GM13976 (cell line): ENCODE measurements at regions not wholly inside any gene's neighbourhood (a gene's known extent, or its start where the extent isn't known, plus 50 kb on each side); places are given as distances from the start of the nearest gene placed in this dataset.

Experiments used
- DNase-seq: peaks from one replicate; pipeline ENCODE4 v3.0.0; 2012; ENCODE audit warnings: low spot score
- CTCF ChIP-seq: IDR thresholded peaks from 2 replicates; pipeline ENCODE4 v1.5.1; 2012; ENCODE audit warnings: borderline replicate concordance, mild to moderate bottlenecking; ENCODE audit not compliant: insufficient read depth; ENCODE audit errors: extremely low read depth, missing control alignments, control extremely low read depth
- in situ Hi-C: fragments of 300-500 bp; cut with MboI; formaldehyde crosslinking; loops from one replicate; pipeline ENCODE4 v1.12.0; 2022; ENCODE audit warnings: low sequenced_read_pairs, mixed read lengths, inconsistent platforms; ENCODE audit not compliant: unreplicated experiment

DNA sequence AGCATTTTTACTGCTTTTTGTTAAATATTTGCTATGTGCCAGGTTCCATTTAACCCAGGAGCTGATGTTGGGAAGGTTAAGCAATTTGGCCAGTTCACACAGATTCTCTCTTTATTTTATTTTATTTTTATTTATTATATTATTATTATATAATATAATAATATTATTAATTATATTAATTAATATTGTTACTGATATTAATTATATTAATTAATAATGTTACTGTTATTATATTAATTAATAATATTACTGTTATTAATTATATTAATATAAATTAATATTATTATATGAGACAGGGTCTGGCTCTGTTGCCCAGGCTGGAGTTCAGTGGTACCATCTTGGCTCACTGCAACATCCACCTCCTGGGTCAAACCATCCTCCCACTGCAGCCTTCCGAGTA, 593.0 kb upstream of the SGCD start:
- no peak for TF ChIP-seq CTCF
- DNase-seq, result no peak
- in situ Hi-C loops, result no loop called here

DNA sequence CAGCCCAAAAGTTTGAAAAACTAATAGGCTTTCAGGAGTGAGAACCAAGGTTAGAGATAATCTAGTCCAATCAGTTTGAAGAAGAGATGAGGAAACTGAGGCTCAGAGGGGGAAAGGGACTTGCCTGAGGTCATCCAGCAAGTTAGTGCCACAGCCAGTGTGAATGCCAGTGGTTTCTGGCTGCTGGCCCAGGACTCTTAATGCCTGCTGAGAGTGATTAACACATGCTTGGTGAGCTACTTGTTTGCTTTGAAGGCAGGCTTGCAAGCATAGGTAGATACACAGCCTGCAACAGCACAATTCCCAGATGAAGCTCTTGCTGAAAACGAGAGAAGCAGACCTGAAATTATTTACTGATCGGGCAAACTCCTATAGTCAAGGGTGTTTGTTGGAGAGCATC, 591.6 kb upstream of the SGCD start:
- no peak for TF ChIP-seq CTCF
- in situ Hi-C loops, result no loop called here
- no peak for DNase-seq

GRCh38 chr5:155738616-155739015, 588.3 kb upstream of the SGCD start:
- no peak for DNase-seq
- in situ Hi-C loops, result no loop called here
- TF ChIP-seq CTCF, result no peak

DNA sequence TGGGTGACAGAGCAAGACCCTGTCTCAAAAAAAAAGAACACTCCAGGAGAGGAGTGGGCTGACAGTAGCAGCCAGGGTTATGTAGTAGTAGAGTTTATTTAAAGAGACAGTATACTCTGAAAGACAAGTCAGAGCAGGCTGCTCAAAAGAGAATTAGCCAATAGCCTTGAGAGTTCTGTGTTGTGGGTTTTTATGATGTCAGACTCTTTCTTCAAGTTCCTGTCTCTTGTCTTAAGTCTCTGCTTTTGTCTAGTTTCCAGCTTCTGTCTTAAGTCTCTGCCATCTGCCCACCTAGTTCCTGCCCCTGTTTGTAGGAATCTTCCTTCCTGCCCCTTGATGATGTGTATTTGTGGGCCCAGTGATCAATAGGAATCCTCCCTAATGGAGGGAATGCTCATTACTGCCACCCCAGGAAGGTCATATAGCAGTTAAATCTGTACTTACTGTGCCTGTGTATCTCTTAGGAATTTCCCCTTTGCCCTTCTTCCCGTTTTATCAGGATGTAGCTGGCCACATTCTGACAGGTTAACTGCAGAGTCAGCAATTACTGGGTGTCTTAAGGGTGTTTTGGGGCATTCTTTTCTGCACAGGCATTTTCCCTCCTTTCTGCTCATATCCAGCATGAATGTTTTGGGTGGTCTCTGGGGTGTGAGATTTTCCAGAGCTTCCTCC, 580.5 kb upstream of the SGCD start:
- DNase-seq, result no peak
- in situ Hi-C loops, result no loop called here

DNA sequence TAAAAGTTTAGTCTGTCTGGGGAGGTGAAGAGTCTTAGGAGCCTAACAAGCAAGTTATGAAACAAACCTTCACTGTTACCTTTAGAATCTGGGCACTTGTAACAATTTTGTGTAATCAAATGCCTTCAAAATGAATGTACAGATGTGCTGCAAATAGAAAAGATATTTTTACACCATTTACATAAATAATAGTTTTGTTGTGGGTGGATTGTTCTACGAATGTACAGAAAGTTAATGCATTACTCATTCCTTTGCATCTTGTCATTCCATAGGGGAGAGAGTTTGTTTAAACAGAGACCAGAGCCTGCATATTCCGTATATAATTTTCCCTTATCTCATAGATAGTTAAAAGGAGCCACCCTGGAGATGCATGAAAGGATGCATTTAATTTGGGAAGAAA, 576.9 kb upstream of the SGCD start:
- TF ChIP-seq CTCF, result no peak
- no peak for DNase-seq
- in situ Hi-C loops, result no loop called here

More for the DNA sequence above, 580.5 kb upstream of the SGCD start:
- no peak for TF ChIP-seq CTCF

DNA sequence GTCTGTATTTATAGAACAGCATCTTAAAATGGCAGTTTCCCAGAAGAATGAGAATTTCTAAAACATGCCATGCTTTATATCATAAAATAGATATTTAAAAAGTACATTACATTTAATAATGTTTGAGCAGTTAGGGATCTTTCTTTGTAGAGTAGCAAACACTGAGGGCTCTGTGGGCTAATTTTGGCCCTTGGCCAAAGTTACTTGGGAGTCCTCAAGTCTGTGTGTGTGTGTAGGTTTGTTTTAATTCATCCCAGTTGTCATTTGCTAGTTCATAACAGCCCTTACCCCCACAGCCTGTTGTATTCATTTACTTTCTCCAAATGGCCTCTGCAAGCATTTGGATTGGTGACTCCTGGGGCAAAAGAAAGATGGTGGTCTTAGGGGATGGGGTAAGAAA, 576.4 kb upstream of the SGCD start:
- DNase-seq, result no peak
- in situ Hi-C loops, result no loop called here
- no peak for TF ChIP-seq CTCF
